ENCODE measurements at regions not wholly inside any gene's neighbourhood (a gene's known extent, or its start where the extent isn't known, plus 50 kb on each side); places are given as distances from the start of the nearest gene placed in this dataset.

DNA sequence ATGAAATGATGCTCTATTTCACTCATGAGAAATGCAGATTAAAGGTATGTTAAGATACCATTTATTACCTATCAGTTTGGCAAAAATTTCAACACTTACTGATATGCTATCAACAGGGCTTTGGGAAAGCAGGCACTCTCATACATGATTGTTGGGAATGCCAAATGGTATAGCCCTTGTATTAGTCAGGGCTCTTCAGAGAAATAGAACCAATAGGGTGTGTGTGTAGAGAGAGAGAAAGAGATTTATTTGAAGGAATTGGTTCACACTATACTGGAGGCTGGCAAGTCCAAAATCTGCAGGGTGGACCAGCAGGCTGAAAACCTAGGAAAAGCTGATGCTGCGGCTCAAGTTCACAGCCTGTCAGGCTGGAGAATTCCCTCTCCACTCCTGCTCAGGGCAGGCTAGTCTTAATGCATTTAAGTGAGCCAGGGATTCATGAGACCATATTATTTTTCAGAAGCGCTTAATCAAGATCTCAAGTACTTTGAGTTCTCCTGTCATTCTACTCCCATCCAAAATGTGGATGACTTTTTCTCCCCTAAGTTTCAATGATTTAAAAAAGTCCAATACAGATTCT lies 72.4 kb downstream of the NHLRC3 start:
- TF ChIP-seq EZH2 (IDR thresholded peaks at IDR 0.05; ENCODE audit: low read length, missing control alignments), result no peak
- TF ChIP-seq, protein P1, sequence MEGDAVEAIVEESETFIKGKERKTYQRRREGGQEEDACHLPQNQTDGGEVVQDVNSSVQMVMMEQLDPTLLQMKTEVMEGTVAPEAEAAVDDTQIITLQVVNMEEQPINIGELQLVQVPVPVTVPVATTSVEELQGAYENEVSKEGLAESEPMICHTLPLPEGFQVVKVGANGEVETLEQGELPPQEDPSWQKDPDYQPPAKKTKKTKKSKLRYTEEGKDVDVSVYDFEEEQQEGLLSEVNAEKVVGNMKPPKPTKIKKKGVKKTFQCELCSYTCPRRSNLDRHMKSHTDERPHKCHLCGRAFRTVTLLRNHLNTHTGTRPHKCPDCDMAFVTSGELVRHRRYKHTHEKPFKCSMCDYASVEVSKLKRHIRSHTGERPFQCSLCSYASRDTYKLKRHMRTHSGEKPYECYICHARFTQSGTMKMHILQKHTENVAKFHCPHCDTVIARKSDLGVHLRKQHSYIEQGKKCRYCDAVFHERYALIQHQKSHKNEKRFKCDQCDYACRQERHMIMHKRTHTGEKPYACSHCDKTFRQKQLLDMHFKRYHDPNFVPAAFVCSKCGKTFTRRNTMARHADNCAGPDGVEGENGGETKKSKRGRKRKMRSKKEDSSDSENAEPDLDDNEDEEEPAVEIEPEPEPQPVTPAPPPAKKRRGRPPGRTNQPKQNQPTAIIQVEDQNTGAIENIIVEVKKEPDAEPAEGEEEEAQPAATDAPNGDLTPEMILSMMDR (conservative IDR thresholded peaks at IDR 0.05 in 1 of 2, IDR thresholded peaks at IDR 0.05 in 1 of 2; ENCODE audit: low read depth in 1 of 2, low read length in 2 of 2), result no peak
